HepG2 (cell line): ENCODE measurements at regions not wholly inside any gene's neighbourhood (a gene's known extent, or its start where the extent isn't known, plus 50 kb on each side); places are given as distances from the start of the nearest gene placed in this dataset.

Source experiments
- ATAC-seq: fragments of 200-7000 bp; cut with Tn5 transposase; 3 replicates; pipeline ENCODE4 v1.9.1; 2020; ENCODE audit warnings: mild to moderate bottlenecking, moderate library complexity
- BruUV-seq: library from RNA; stranded (reverse); fragments of 400-500 nt; replicated peaks from 2 replicates; lab custom pipeline; 2021; lab: Mats Ljungman, UMichigan
- CTCF ChIA-PET: fragments of 300-600 bp; formaldehyde crosslinking; extraction: SDS; loops from one replicate; lab custom pipeline; 2021; ENCODE audit warnings: low total read pairs, inconsistent platforms, low intra/inter-chr PET ratio; lab: Yijun Ruan, JAX
- POLR2A ChIA-PET: fragments of 350-600 bp; sonication (Branson Sonifier 250); formaldehyde crosslinking; loops from one replicate; lab custom pipeline; 2020; ENCODE audit warnings: antibody characterized with exemption, inconsistent platforms; lab: Yijun Ruan, JAX
- DNase-seq: peaks from one replicate; pipeline ENCODE4 v3.0.0-alpha.2; 2015; ENCODE audit warnings: low spot score
- FAIRE-seq: peaks from 3 replicates; lab custom pipeline; 2011; peaks lifted over from hg19 to GRCh38; lab: Jason Lieb, UNC
- H2AFZ ChIP-seq: one replicate; pipeline ENCODE4 v1.6.1; 2011; ENCODE audit warnings: low read length, inconsistent platforms
- H3K27ac ChIP-seq: fragments of 300-600 bp; 3 replicates; pipeline ENCODE4 v1.8.0; 2011; ENCODE audit warnings: mixed run types, mild to moderate bottlenecking, mixed read lengths, low read length, inconsistent platforms; ENCODE audit not compliant: insufficient read depth; ENCODE audit errors: extremely low read length
- H3K27me3 ChIP-seq, 2 experiments: fragments of 200-600 bp in 1 of 2; 2 replicates in 1 of 2; 3 replicates in 1 of 2; pipeline versions ENCODE4 v1.6.0 to v1.8.0; 2011; ENCODE audit warnings: low read length in 2 of 2, mild to moderate bottlenecking in 2 of 2, moderate library complexity in 2 of 2, inconsistent platforms in 1 of 2; ENCODE audit not compliant: insufficient read depth in 2 of 2, control insufficient read depth in 1 of 2
- H3K36me3 ChIP-seq, 2 experiments: fragments of 200-600 bp in 1 of 2; replicated peaks in 1 of 2; 2 replicates in 1 of 2; 3 replicates in 1 of 2; pipeline versions ENCODE4 v1.5.1 to v1.8.0; 2011; ENCODE audit warnings: low read length in 2 of 2, inconsistent platforms in 1 of 2; ENCODE audit not compliant: insufficient read depth in 2 of 2, control insufficient read depth in 1 of 2
- H3K4me1 ChIP-seq: 2 replicates; pipeline ENCODE4 v1.5.1; 2012; ENCODE audit warnings: low read length, inconsistent platforms; ENCODE audit not compliant: insufficient read depth
- H3K4me2 ChIP-seq: 2 replicates; pipeline ENCODE4 v1.6.0; 2011; ENCODE audit warnings: low read depth, low read length, inconsistent platforms
- H3K4me3 ChIP-seq, 3 experiments: fragments of 200-600 bp in 1 of 3; sonication (generic), shearing (Covaris generic) in 1 of 3; replicated peaks in 1 of 3; 2 replicates each; pipeline ENCODE4 v1.5.1; 2011 to 2016; ENCODE audit warnings: low read length in 3 of 3, inconsistent platforms in 2 of 3, low read depth in 2 of 3, mild to moderate bottlenecking in 2 of 3, control low read depth in 1 of 3, mixed read lengths in 1 of 3; ENCODE audit not compliant: insufficient read depth in 1 of 3
- H3K79me2 ChIP-seq: one replicate; pipeline ENCODE4 v1.6.1; 2011; ENCODE audit warnings: low read length, inconsistent platforms; ENCODE audit not compliant: insufficient read depth
- H3K9ac ChIP-seq: 2 replicates; pipeline ENCODE4 v1.6.0; 2011; ENCODE audit warnings: mild to moderate bottlenecking, low read depth, low read length, inconsistent platforms; ENCODE audit not compliant: insufficient read depth
- H3K9me3 ChIP-seq: 2 replicates; pipeline ENCODE4 v1.5.1; 2012; ENCODE audit warnings: mild to moderate bottlenecking, low read length
- H4K20me1 ChIP-seq: 2 replicates; pipeline ENCODE4 v1.6.0; 2011; ENCODE audit warnings: inconsistent platforms, mild to moderate bottlenecking, low read length, moderate library complexity; ENCODE audit not compliant: insufficient read depth
- FOXK2 ChIP-seq: fragments of 450-650 bp; IDR thresholded peaks from 2 replicates; pipeline ENCODE4 v1.6.1; 2016
- HOXA5 ChIP-seq: sonication (generic); formaldehyde crosslinking; IDR thresholded peaks from 2 replicates; pipeline ENCODE4 v1.4.0; 2020; ENCODE audit warnings: missing genetic modification reagents
- JUND ChIP-seq: sonication (generic); formaldehyde crosslinking; IDR thresholded peaks from 2 replicates; pipeline ENCODE4 v1.8.0; 2022; ENCODE audit warnings: mild to moderate bottlenecking, missing genetic modification reagents
- KMT2B ChIP-seq: IDR thresholded peaks from 2 replicates; pipeline ENCODE4 v1.6.1; 2016; ENCODE audit warnings: missing genetic modification reagents, missing compliant biosample characterization
- SAFB2 ChIP-seq: sonication (generic); formaldehyde crosslinking; IDR thresholded peaks from 2 replicates; pipeline ENCODE4 v1.5.1; 2020; ENCODE audit warnings: missing genetic modification reagents, low read depth, mild to moderate bottlenecking, borderline replicate concordance
- SATB2 ChIP-seq: sonication (generic); formaldehyde crosslinking; IDR thresholded peaks from 2 replicates; pipeline ENCODE4 v1.5.0; 2020; ENCODE audit warnings: missing genetic modification reagents
- SMAD1 ChIP-seq: sonication (generic); formaldehyde crosslinking; IDR thresholded peaks from 2 replicates; pipeline ENCODE4 v1.4.0; 2020; ENCODE audit warnings: missing genetic modification reagents, low read depth, mild to moderate bottlenecking, borderline replicate concordance
- SOX13 ChIP-seq, 3 experiments: fragments of 450-650 bp in 1 of 3; sonication (generic) in 1 of 3; formaldehyde crosslinking in 1 of 3; IDR thresholded peaks in 2 of 3; conservative IDR thresholded peaks in 1 of 3; 2 replicates each; pipeline versions ENCODE4 v1.5.0 to v1.6.1; 2016 to 2020; ENCODE audit warnings: antibody characterized with exemption in 1 of 3, mild to moderate bottlenecking in 1 of 3, missing compliant biosample characterization in 1 of 3, missing genetic modification reagents in 1 of 3, moderate library complexity in 1 of 3
- TBX3 ChIP-seq: fragments of 450-650 bp; IDR thresholded peaks from 2 replicates; pipeline ENCODE4 v1.6.1; 2017; ENCODE audit warnings: antibody characterized with exemption, mild to moderate bottlenecking, inconsistent platforms, borderline replicate concordance
- TGIF2 ChIP-seq: IDR thresholded peaks from 2 replicates; pipeline ENCODE4 v1.6.1; 2016; ENCODE audit warnings: control low read depth, missing compliant biosample characterization
- ZBTB4 ChIP-seq: sonication (generic); formaldehyde crosslinking; IDR thresholded peaks from 2 replicates; pipeline ENCODE4 v1.4.0; 2020; ENCODE audit warnings: missing genetic modification reagents, mild to moderate bottlenecking, borderline replicate concordance
- ZFP36L2 ChIP-seq: sonication (generic); formaldehyde crosslinking; IDR thresholded peaks from 2 replicates; pipeline ENCODE4 v1.4.0; 2020; ENCODE audit warnings: missing genetic modification reagents
- ZIK1 ChIP-seq: sonication (generic); formaldehyde crosslinking; IDR thresholded peaks from 2 replicates; pipeline ENCODE4 v1.5.0; 2020; ENCODE audit warnings: mild to moderate bottlenecking, low read depth, missing genetic modification reagents, borderline replicate concordance
- ZNF296 ChIP-seq: sonication (generic); formaldehyde crosslinking; conservative IDR thresholded peaks from 2 replicates; pipeline ENCODE4 v1.5.0; 2020; ENCODE audit warnings: mild to moderate bottlenecking, missing genetic modification reagents
- ZNF619 ChIP-seq: sonication (generic); formaldehyde crosslinking; IDR thresholded peaks from 2 replicates; pipeline ENCODE4 v1.4.0; 2020; ENCODE audit warnings: mild to moderate bottlenecking, missing genetic modification reagents
- ZNF652 ChIP-seq: IDR thresholded peaks from 2 replicates; pipeline ENCODE4 v1.6.1; 2016; ENCODE audit warnings: low read depth, borderline replicate concordance
- WGBS: methylation state at CpG from one replicate; pipeline ENCODE4 v1.1.6; 2017; ENCODE audit warnings: low lambda C conversion rate; 5-methylcytosine and 5-hydroxymethylcytosine counted together
- in situ Hi-C: cut with HindIII; loops from 2 replicates; pipeline ENCODE4 v1.10.0; 2017; ENCODE audit warnings: low pct_unique_long_range_greater_than_20kb; ENCODE audit not compliant: extremely low pct_ligation_motif_present
- intact Hi-C: fragments of 100-400 bp; cut with micrococcal nuclease; formaldehyde crosslinking; loops from one replicate; pipeline ENCODE4 v1.10.0; 2022; ENCODE audit not compliant: unreplicated experiment

GRCh38 chr4:96093057-96093456 lies 253.2 kb downstream of the PDHA2 start:
- ATAC-seq, result no peak
- TF ChIP-seq ZNF619 (CRISPR knock-in tag) (no peak), ZNF296 (CRISPR knock-in tag) (no peak), ZNF652 (CRISPR knock-in tag) (no peak)
- TF ChIP-seq, all 625 proteins: peak for 0
- no TSS peak for BruUV-seq
- no peaks in the 10 kb centered on the region for H3K79me2 ChIP-seq
- H3K36me3 ChIP-seq, result no peaks in the 10 kb centered on the region
- no peak overlapping the region for H3K9ac ChIP-seq
- POLR2A ChIA-PET, result no interaction called here
- no peak for DNase-seq
- no peaks in the 10 kb centered on the region for H3K9me3 ChIP-seq
- H3K27me3 ChIP-seq, result no peaks in the 10 kb centered on the region
- no peak overlapping the region for H3K27ac ChIP-seq
- H4K20me1 ChIP-seq, result no peaks in the 10 kb centered on the region
- no peak overlapping the region for H3K4me3 ChIP-seq
- H2AFZ ChIP-seq, result no peak overlapping the region
- CTCF ChIA-PET, result no interaction called here
- in situ Hi-C loops, result no loop called here
- no peak for FAIRE-seq
- intact Hi-C loops, result no loop called here
- no peaks in the 10 kb centered on the region for H3K4me1 ChIP-seq
- H3K4me2 ChIP-seq, result no peak overlapping the region
- 0% methylated on average over 3 of the region's 3 CpGs for WGBS

GRCh38 chr4:96093563-96093962 lies 253.7 kb downstream of the PDHA2 start:
- no peak for ATAC-seq
- H3K9ac ChIP-seq, result no peak overlapping the region
- TF ChIP-seq FOXK2 (no peak), JUND (CRISPR knock-in tag) (no peak), HOXA5 (no peak), SMAD1 (CRISPR knock-in tag) (no peak), TGIF2 (CRISPR knock-in tag) (no peak), TBX3 (no peak), ZIK1 (CRISPR knock-in tag) (no peak), KMT2B (CRISPR knock-in tag) (no peak), ZBTB4 (CRISPR knock-in tag) (no peak), SAFB2 (CRISPR knock-in tag) (no peak), SOX13 (IDR thresholded peaks at IDR 0.05) (no peak), SOX13 (CRISPR knock-in tag; conservative IDR thresholded peaks at IDR 0.05 in 1 of 2, IDR thresholded peaks at IDR 0.05 in 1 of 2) (no peak), ZFP36L2 (CRISPR knock-in tag) (no peak), SATB2 (no peak)
- TF ChIP-seq, all 625 proteins: peak for 0
- no TSS peak for BruUV-seq
- Histone ChIP-seq H3K79me2 (no peaks in the 10 kb centered on the region), H3K27me3 (no peaks in the 10 kb centered on the region), H3K27ac (no peak overlapping the region), H3K4me1 (no peaks in the 10 kb centered on the region), H4K20me1 (no peaks in the 10 kb centered on the region), H3K9me3 (no peaks in the 10 kb centered on the region), H3K36me3 (no peaks in the 10 kb centered on the region), H3K4me2 (no peak overlapping the region), H2AFZ (no peak overlapping the region), H3K4me3 (no peak overlapping the region)
- in situ Hi-C loops (no loop called here), intact Hi-C loops (no loop called here)
- CTCF ChIA-PET, result no interaction called here
- no peak for DNase-seq
- POLR2A ChIA-PET, result no interaction called here
- no peak for FAIRE-seq
